Right lobe of liver (tissue), 6 donors: ENCODE measurements at regions not wholly inside any gene's neighbourhood (a gene's known extent, or its start where the extent isn't known, plus 50 kb on each side); places are given as distances from the start of the nearest gene placed in this dataset.

Source experiments
- ATAC-seq, 4 donors: fragments of 200-7000 bp; cut with Tn5 transposase; one replicate each; pipeline ENCODE4 v1.9.1; 2020; ENCODE audit warnings: mild to moderate bottlenecking in 4 of 4, moderate library complexity in 4 of 4
- DNase-seq, 3 donors: peaks; one replicate each; pipeline ENCODE4 v3.0.0-alpha.2; 2020
- H3K27ac ChIP-seq, 3 donors: fragments of 200-600 bp; one replicate each; pipeline ENCODE4 v1.8.0; 2022
- H3K27me3 ChIP-seq, 2 donors: fragments of 200-600 bp; one replicate each; pipeline ENCODE4 v1.8.0; 2022
- H3K36me3 ChIP-seq, 4 donors: fragments of 200-600 bp; sonication (generic) in 1 of 4; one replicate each; pipeline versions ENCODE4 v1.5.1 to v1.8.0; 2017 to 2022; ENCODE audit warnings: control low read depth in 1 of 4
- H3K4me1 ChIP-seq, 4 donors: fragments of 200-600 bp; sonication (generic) in 1 of 4; one replicate each; pipeline versions ENCODE4 v1.5.1 to v1.8.0; 2017 to 2022; ENCODE audit warnings: control low read depth in 1 of 4
- H3K4me3 ChIP-seq, 3 donors: fragments of 200-600 bp; one replicate each; pipeline ENCODE4 v1.8.0; 2022
- H3K9me3 ChIP-seq, 4 donors: fragments of 200-600 bp; sonication (generic) in 1 of 4; one replicate each; pipeline versions ENCODE4 v1.5.1 to v1.8.0; 2017 to 2022; ENCODE audit warnings: control low read depth in 1 of 4
- CTCF ChIP-seq, 4 donors: fragments of 200-600 bp in 3 of 4; fragments of 450-650 bp in 1 of 4; IDR thresholded peaks; one replicate each; pipeline versions ENCODE4 v1.5.1 to v1.8.0; 2016 to 2022; ENCODE audit warnings: antibody characterized with exemption in 4 of 4, mild to moderate bottlenecking in 2 of 4
- POLR2A ChIP-seq: fragments of 450-650 bp; IDR thresholded peaks from one replicate; pipeline ENCODE4 v1.6.1; 2017; ENCODE audit warnings: antibody characterized with exemption, mild to moderate bottlenecking
- WGBS: methylation state at CpG from one replicate; pipeline ENCODE4 v1.1.6; 2018; ENCODE audit warnings: low coverage, low lambda C conversion rate; ENCODE audit not compliant: insufficient coverage; ENCODE audit errors: missing lambda C conversion rate; 5-methylcytosine and 5-hydroxymethylcytosine counted together
- intact Hi-C, 2 donors: fragments of 100-400 bp; cut with DNase I; formaldehyde crosslinking; loops; one replicate each; pipeline versions ENCODE4 v1.11.2 to v1.14.1; 2022
- donor health status: DM: no; HTN: yes; CAD: no.
- donor health status: DM: no; HTN: no; CAD: no.
- donor health status: DM: no; HTN: no; CAD: no.
- donor health status: DM: no; HTN: yes; CAD: no.
- donor health status: DM: no; HTN: yes; CAD: no.

GRCh38 chr20:63064745-63065711, 58.3 kb upstream of the BHLHE23 start:
- no peaks in the 10 kb centered on the region for H3K27me3 ChIP-seq
- H3K9me3 ChIP-seq: no peaks in the 10 kb centered on the region
- intact Hi-C loops: loop anchor here in 1 of 2 donors (5.0 kb wide), 1 partner anchor 112 kb away; no protein-coding TSS in a partner anchor

GRCh38 chr20:63064310-63064709, 57.5 kb upstream of the BHLHE23 start:
- Histone ChIP-seq H3K27me3 (no peaks in the 10 kb centered on the region), H3K36me3 (no peaks in the 10 kb centered on the region)

More at GRCh38 chr20:63064745-63065711, 58.3 kb upstream of the BHLHE23 start:
- DNase-seq: peak; percentile 13 to 48 (median 39)
- 40% methylated on average over 18 of the region's 42 CpGs for WGBS
- Histone ChIP-seq H3K27ac (no peak overlapping the region), H3K36me3 (no peaks in the 10 kb centered on the region), H3K4me1 (no peaks in the 10 kb centered on the region), H3K4me3 (no peak overlapping the region)
- TF ChIP-seq CTCF (IDR thresholded peaks at IDR 0.05) (no peak), POLR2A (no peak)
- no peak for ATAC-seq

GRCh38 chr20:63062188-63063140, 55.7 kb upstream of the BHLHE23 start:
- 54% methylated on average over 12 of the region's 23 CpGs for WGBS
- TF ChIP-seq CTCF (IDR thresholded peaks at IDR 0.05): no peak
- TF ChIP-seq POLR2A: no peak
- DNase-seq (peak; percentile 3 to 23 (median 22)), ATAC-seq (no peak)
- H3K4me3 ChIP-seq: no peak overlapping the region
- no peaks in the 10 kb centered on the region for H3K27me3 ChIP-seq
- no peaks in the 10 kb centered on the region for H3K4me1 ChIP-seq
- H3K27ac ChIP-seq: no peak overlapping the region
- intact Hi-C loops: loop anchor here in 1 of 2 donors (5.0 kb wide), 1 partner anchor 115 kb away; no protein-coding TSS in a partner anchor
- H3K36me3 ChIP-seq: no peaks in the 10 kb centered on the region
- no peaks in the 10 kb centered on the region for H3K9me3 ChIP-seq

More at GRCh38 chr20:63064310-63064709, 57.5 kb upstream of the BHLHE23 start:
- Histone ChIP-seq H3K4me3 (no peak overlapping the region), H3K9me3 (no peaks in the 10 kb centered on the region), H3K4me1 (no peaks in the 10 kb centered on the region), H3K27ac (no peak overlapping the region)
- ATAC-seq (no peak), DNase-seq (peak; percentile 13 to 40 (median 40))
- TF ChIP-seq CTCF (IDR thresholded peaks at IDR 0.05) (no peak), POLR2A (no peak)
- WGBS: no CpG with 5 or more reads among the region's 18 CpGs
- intact Hi-C loops: loop anchor here in 1 of 2 donors (5.0 kb wide), 1 partner anchor 113 kb away; no protein-coding TSS in a partner anchor

GRCh38 chr20:63061771-63062100, 55.0 kb upstream of the BHLHE23 start:
- ATAC-seq (no peak), DNase-seq (peak; percentile 4 to 38 (median 15))
- no peaks in the 10 kb centered on the region for H3K27me3 ChIP-seq
- 69% methylated on average over 12 of the region's 14 CpGs for WGBS
- H3K27ac ChIP-seq: no peak overlapping the region
- no peak overlapping the region for H3K4me3 ChIP-seq
- intact Hi-C loops: loop anchor here in 1 of 2 donors (5.0 kb wide), 1 partner anchor 116 kb away; no protein-coding TSS in a partner anchor
- no peaks in the 10 kb centered on the region for H3K36me3 ChIP-seq
- TF ChIP-seq POLR2A: no peak
- no peak for TF ChIP-seq CTCF (IDR thresholded peaks at IDR 0.05)
- no peaks in the 10 kb centered on the region for H3K9me3 ChIP-seq
- H3K4me1 ChIP-seq: peaks cover 0 to under 1% (median 0%) of the 10 kb centered on the region in 4 donors
